GM06990 (cell line): ENCODE measurements at regions not wholly inside any gene's neighbourhood (a gene's known extent, or its start where the extent isn't known, plus 50 kb on each side); places are given as distances from the start of the nearest gene placed in this dataset.
"Not testable (repeated sequence)": the region's sequence is repeated elsewhere in the genome, so short reads cannot be mapped to it uniquely, and the experiment has no call there.

Source experiments
- DNase-seq: peaks from one replicate; pipeline ENCODE4 v3.0.0-alpha.2; 2011; ENCODE audit not compliant: insufficient read length; ENCODE audit errors: extremely low read depth
- H3K27me3 ChIP-seq: replicated peaks from 2 replicates; pipeline ENCODE4 v1.6.0; 2011; ENCODE audit warnings: low read length; ENCODE audit not compliant: control insufficient read depth, insufficient read depth
- H3K36me3 ChIP-seq: 2 replicates; pipeline ENCODE4 v1.5.1; 2011; ENCODE audit warnings: low read length; ENCODE audit not compliant: control insufficient read depth, insufficient read depth
- H3K4me3 ChIP-seq: replicated peaks from 2 replicates; pipeline ENCODE4 v1.5.1; 2011; ENCODE audit warnings: low read depth, mild to moderate bottlenecking, control low read depth, low read length
- TF ChIP-seq, protein P1 (sequence below): IDR thresholded peaks from 2 replicates; pipeline ENCODE4 v1.5.1; 2011; ENCODE audit warnings: low read length, control low read depth, mild to moderate bottlenecking, inconsistent platforms; ENCODE audit not compliant: insufficient read depth, poor library complexity, severe bottlenecking

DNA sequence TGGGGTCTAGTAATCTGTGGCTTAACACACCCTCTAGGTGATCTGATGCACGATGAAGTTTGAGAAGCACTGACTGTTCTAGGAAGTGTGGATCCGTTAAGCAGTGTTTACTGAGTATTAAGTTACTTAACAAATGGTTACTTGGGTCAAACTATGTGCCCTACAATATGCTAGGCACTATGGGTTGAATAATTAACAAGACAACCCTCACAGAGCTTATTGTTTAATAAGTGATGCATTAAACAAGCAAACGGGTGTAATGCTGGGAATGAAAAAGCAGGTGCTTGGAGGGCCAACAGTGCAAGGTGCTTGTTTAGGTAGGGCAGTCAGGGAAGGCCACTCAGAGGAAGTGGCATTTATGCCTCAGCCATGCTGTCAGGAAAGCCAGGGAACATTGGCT, 378.0 kb upstream of the PODXL start:
- Histone ChIP-seq H3K36me3 (no peaks in the 10 kb centered on the region), H3K4me3 (no peak overlapping the region), H3K27me3 (no peaks in the 10 kb centered on the region)
- TF ChIP-seq, protein P1, sequence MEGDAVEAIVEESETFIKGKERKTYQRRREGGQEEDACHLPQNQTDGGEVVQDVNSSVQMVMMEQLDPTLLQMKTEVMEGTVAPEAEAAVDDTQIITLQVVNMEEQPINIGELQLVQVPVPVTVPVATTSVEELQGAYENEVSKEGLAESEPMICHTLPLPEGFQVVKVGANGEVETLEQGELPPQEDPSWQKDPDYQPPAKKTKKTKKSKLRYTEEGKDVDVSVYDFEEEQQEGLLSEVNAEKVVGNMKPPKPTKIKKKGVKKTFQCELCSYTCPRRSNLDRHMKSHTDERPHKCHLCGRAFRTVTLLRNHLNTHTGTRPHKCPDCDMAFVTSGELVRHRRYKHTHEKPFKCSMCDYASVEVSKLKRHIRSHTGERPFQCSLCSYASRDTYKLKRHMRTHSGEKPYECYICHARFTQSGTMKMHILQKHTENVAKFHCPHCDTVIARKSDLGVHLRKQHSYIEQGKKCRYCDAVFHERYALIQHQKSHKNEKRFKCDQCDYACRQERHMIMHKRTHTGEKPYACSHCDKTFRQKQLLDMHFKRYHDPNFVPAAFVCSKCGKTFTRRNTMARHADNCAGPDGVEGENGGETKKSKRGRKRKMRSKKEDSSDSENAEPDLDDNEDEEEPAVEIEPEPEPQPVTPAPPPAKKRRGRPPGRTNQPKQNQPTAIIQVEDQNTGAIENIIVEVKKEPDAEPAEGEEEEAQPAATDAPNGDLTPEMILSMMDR: no peak
- no peak for DNase-seq

DNA sequence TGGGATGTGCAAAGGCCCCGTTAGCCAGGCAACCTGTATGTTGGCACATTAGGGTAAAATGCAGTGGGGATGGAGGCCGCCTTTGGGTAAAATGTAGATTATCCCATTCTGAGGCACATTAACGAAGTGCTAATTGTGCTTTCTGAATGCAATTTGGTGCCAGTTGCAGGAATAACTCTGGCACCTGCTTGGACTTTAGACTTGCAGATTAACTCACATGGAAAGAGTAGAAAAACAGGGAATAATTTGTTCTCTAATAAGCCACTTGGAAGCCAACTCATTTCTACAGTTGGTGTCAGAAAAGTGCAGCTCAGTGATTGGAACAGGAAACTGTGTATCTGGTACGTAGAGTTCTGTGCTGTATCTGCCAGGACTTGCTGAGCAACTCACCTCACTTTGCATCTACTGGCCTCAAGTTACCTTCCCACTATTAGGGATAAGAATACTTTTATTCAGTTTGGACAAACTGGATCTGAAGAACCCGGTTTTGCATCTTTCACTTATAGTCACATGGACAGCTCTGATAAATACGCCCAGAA, 377.4 kb upstream of the PODXL start:
- no peaks in the 10 kb centered on the region for H3K36me3 ChIP-seq
- DNase-seq: no peak
- TF ChIP-seq, protein P1: no peak

DNA sequence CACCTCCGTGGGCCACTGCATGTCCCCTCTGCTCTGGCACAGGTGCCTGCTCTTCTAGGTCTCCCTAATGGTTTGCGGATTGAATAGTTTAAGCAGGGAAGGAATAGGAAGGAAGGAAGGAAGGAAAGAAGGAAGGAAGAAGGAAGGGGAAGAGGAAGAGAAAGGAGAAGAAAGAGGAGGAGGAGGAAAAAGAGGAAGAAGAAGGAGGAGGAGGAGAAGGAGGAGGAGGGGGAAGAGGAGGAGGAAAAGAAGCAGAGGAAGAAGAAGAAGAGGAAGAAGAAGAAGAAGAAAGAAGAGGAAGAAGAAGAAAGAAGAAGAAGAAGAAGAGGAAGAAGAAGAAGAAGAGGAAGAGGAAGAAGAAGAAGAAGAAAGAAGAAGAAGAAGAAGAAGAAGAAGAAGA, 376.8 kb upstream of the PODXL start:
- H3K36me3 ChIP-seq, H3K4me3 ChIP-seq, DNase-seq, H3K27me3 ChIP-seq: not testable (repeated sequence)

More for the DNA sequence above, 377.4 kb upstream of the PODXL start:
- no peaks in the 10 kb centered on the region for H3K27me3 ChIP-seq
- H3K4me3 ChIP-seq: no peak overlapping the region

DNA sequence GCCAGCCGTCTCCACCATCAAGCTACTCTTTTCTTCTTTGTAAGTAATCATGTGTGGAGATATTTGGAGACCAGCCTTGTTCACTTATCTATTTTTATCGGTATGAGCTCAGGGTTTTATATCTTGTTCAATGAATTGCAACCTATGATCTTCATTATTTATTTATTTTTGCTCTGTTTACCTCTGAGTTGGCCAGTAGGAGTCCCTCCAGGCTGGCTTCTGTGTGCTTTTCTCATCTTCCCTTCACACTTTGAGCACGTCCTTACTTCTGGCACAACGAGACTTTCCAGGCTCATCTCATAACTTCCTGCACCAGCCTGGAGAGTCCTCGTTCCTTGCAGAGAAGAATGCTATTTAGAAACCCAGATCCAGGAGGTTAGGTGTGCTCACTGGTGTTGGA, 375.8 kb upstream of the PODXL start:
- DNase-seq: no peak
- TF ChIP-seq, protein P1: no peak
- Histone ChIP-seq H3K4me3 (no peak overlapping the region), H3K27me3 (no peaks in the 10 kb centered on the region; the same call in 1 of the 2 replicates), H3K36me3 (no peaks in the 10 kb centered on the region)

DNA sequence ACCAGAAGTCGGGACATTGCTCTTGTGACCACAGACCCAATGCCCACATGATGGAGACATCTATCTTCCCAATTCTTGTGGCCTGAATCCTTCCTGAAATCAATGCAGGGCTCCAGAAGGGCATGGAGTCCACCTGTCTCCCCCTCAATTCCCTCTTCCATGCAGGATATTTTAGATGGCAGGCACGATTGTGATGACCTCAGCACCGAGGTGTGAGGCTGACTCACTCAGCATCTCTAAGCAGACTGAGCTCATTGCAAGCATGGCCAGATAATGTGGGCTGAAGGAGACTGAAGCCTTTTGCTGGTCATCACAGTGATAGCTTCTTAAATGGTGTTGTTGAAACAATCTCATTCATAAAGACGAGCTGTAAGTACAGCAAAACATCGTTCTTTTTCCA, 374.9 kb upstream of the PODXL start:
- H3K27me3 ChIP-seq: no peaks in the 10 kb centered on the region; the same call in 1 of the 2 replicates
- H3K36me3 ChIP-seq: no peaks in the 10 kb centered on the region
- no peak for DNase-seq
- TF ChIP-seq, protein P1: no peak
- H3K4me3 ChIP-seq: no peak overlapping the region

DNA sequence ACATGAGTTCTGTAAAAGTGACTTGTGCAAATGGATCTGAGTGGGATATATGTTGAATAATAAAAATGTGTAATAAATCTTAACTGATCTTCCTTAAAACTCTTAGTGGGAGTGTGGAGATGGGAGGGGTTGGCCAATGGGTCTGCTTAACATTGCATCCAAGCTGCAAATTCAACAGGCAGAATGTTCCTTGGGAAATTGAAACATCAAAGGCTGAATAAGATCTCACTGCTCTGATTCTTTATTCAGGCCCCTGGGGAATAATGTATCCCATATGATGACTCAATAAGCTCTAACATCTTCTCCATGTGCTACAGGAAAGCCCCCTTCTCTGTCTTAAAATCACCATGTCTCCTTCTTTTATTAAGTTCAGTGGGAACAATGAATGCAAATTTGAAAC, 373.2 kb upstream of the PODXL start:
- Histone ChIP-seq H3K27me3 (no peaks in the 10 kb centered on the region; the same call in 1 of the 2 replicates), H3K4me3 (no peak overlapping the region), H3K36me3 (no peaks in the 10 kb centered on the region)
- TF ChIP-seq, protein P1: no peak
- DNase-seq: no peak
